Left lung (tissue), 4 donors: ENCODE measurements at regions not wholly inside any gene's neighbourhood (a gene's known extent, or its start where the extent isn't known, plus 50 kb on each side); places are given as distances from the start of the nearest gene placed in this dataset.
A peak's percentile ranks its signal among the peaks of the same experiment; 100 is the strongest.

Experiments
- ATAC-seq: fragments of 200-7000 bp; cut with Tn5 transposase; one replicate; pipeline ENCODE4 v1.9.1; 2020; ENCODE audit warnings: moderate library complexity
- DNase-seq, 4 donors: peaks; one replicate each; pipeline ENCODE4 v3.0.0-alpha.2; 2013 to 2020
- H3K27ac ChIP-seq, 2 donors: fragments of 200-600 bp; sonication (generic) in 1 of 2; one replicate each; pipeline versions ENCODE4 v1.5.0 to v1.8.0; 2020 to 2021
- H3K27me3 ChIP-seq, 2 donors: fragments of 200-600 bp; sonication (generic) in 1 of 2; one replicate each; pipeline versions ENCODE4 v1.5.0 to v1.8.0; 2020 to 2021
- H3K36me3 ChIP-seq, 2 donors: fragments of 200-600 bp; sonication (generic) in 1 of 2; one replicate each; pipeline versions ENCODE4 v1.5.0 to v1.8.0; 2020 to 2021
- H3K4me1 ChIP-seq, 2 donors: fragments of 200-600 bp; one replicate each; pipeline ENCODE4 v1.8.0; 2021
- H3K4me3 ChIP-seq, 2 donors: fragments of 200-600 bp; sonication (generic) in 1 of 2; one replicate each; pipeline versions ENCODE4 v1.5.0 to v1.8.0; 2020 to 2021; ENCODE audit warnings: mild to moderate bottlenecking in 1 of 2
- H3K9me3 ChIP-seq, 2 donors: fragments of 200-600 bp; sonication (generic) in 1 of 2; one replicate each; pipeline versions ENCODE4 v1.5.0 to v1.8.0; 2020 to 2021
- CTCF ChIP-seq, 2 donors: fragments of 200-600 bp; sonication (generic) in 1 of 2; IDR thresholded peaks; one replicate each; pipeline versions ENCODE4 v1.5.0 to v1.8.0; 2021; ENCODE audit warnings: antibody characterized with exemption in 2 of 2
- intact Hi-C, 2 donors: fragments of 100-400 bp; cut with DNase I; formaldehyde crosslinking; loops; one replicate each; pipeline versions ENCODE4 v1.11.2 to v1.14.2; 2022
- donor health status: DM: no; HTN: yes; CAD: no.
- donor health status: DM: no; HTN: no; CAD: no.

- no peak overlapping the region for H3K4me3 ChIP-seq
- H3K27ac ChIP-seq = no peak overlapping the region
- no peaks in the 10 kb centered on the region for H3K27me3 ChIP-seq
- no peaks in the 10 kb centered on the region for H3K36me3 ChIP-seq
- no peaks in the 10 kb centered on the region for H3K9me3 ChIP-seq
- ATAC-seq = no peak
- intact Hi-C loops = no loop called here
- no peak for TF ChIP-seq CTCF (IDR thresholded peaks at IDR 0.05)
- DNase-seq = no peak
- H3K4me1 ChIP-seq = no peaks in the 10 kb centered on the region
Measured at GRCh38 chr4:52358366-52358765, 300.7 kb downstream of the USP46 start.

- no peak overlapping the region for H3K4me3 ChIP-seq
- no peak for DNase-seq
- no peaks in the 10 kb centered on the region for H3K36me3 ChIP-seq
- H3K9me3 ChIP-seq = no peaks in the 10 kb centered on the region
- no peak for ATAC-seq
- no peaks in the 10 kb centered on the region for H3K4me1 ChIP-seq
- H3K27me3 ChIP-seq = no peaks in the 10 kb centered on the region
- intact Hi-C loops = no loop called here
- no peak overlapping the region for H3K27ac ChIP-seq
- no peak for TF ChIP-seq CTCF (IDR thresholded peaks at IDR 0.05)
Measured at GRCh38 chr4:52358883-52359321, 300.2 kb downstream of the USP46 start.

GRCh38 chr4:52366191-52366590 is 292.9 kb downstream of the USP46 start:
- intact Hi-C loops = no loop called here
- no peak for ATAC-seq
- H3K36me3 ChIP-seq = no peaks in the 10 kb centered on the region
- H3K4me3 ChIP-seq = no peak overlapping the region
- H3K4me1 ChIP-seq = no peaks in the 10 kb centered on the region
- DNase-seq = no peak
- no peak for TF ChIP-seq CTCF (IDR thresholded peaks at IDR 0.05)
- H3K9me3 ChIP-seq = no peaks in the 10 kb centered on the region
- H3K27ac ChIP-seq = no peak overlapping the region
- H3K27me3 ChIP-seq = no peaks in the 10 kb centered on the region

DNA sequence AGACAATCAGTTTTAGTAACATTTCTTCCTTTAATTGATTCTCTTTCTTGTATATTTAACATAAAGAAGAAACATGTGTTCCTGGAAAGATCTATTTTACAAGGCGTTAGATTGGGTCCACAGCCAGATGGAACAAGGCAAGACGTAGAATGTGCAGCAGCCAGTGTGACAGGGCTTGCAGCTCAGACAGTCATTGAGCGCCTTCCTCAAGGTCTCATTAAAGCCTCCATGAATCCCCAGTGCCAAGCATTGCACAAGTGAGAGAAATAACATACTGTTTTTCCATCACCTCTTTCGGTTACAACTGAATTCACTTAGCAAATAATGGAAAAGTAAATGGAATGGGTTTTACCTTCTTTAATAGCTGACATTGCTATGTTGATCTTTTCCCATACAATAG is 292.5 kb downstream of the USP46 start:
- no peak overlapping the region for H3K4me3 ChIP-seq
- no peaks in the 10 kb centered on the region for H3K4me1 ChIP-seq
- no peak for ATAC-seq
- no peaks in the 10 kb centered on the region for H3K9me3 ChIP-seq
- H3K27me3 ChIP-seq = no peaks in the 10 kb centered on the region
- DNase-seq = peak in 2 of 4 donors; percentile 17 to 21
- no peak for TF ChIP-seq CTCF (IDR thresholded peaks at IDR 0.05)
- no peak overlapping the region for H3K27ac ChIP-seq
- intact Hi-C loops = no loop called here
- H3K36me3 ChIP-seq = no peaks in the 10 kb centered on the region

GRCh38 chr4:52367282-52367830 is 291.7 kb downstream of the USP46 start:
- Histone ChIP-seq H3K4me3 (no peak overlapping the region), H3K27me3 (no peaks in the 10 kb centered on the region), H3K27ac (no peak overlapping the region), H3K9me3 (no peaks in the 10 kb centered on the region), H3K4me1 (no peaks in the 10 kb centered on the region), H3K36me3 (no peaks in the 10 kb centered on the region)
- intact Hi-C loops = no loop called here
- ATAC-seq = no peak
- no peak for DNase-seq
- no peak for TF ChIP-seq CTCF (IDR thresholded peaks at IDR 0.05)
